GM19438 (cell line): ENCODE measurements at regions not wholly inside any gene's neighbourhood (a gene's known extent, or its start where the extent isn't known, plus 50 kb on each side); places are given as distances from the start of the nearest gene placed in this dataset.
"Not testable (repeated sequence)": the region's sequence is repeated elsewhere in the genome, so short reads cannot be mapped to it uniquely, and the experiment has no call there.

Experiments used
- ATAC-seq: cut with Tn5 transposase; IDR thresholded peaks from one replicate; pipeline ENCODE4 v1.9.1; 2021; ENCODE audit warnings: low read depth; ENCODE audit not compliant: unreplicated experiment

DNA sequence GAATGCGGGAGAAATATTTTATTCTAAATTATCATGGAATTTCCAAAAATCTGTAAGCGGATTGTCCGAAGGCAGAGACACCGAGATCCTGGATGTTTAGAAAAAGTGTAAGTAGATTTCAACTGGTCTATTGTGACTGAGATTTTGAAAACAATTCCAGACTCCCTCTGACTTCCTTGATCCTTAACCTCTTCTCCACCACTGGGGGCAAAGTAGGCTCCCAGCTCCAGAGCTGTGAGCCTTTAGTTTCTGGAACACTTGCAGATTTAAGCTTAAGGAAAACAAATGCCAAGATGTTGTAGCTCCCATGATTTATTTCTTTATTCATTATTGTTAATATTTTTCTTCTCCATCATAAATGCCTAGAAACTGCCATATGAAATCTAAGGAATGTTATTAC, 1320.5 kb upstream of the SEL1L start:
- ATAC-seq: no peak

DNA sequence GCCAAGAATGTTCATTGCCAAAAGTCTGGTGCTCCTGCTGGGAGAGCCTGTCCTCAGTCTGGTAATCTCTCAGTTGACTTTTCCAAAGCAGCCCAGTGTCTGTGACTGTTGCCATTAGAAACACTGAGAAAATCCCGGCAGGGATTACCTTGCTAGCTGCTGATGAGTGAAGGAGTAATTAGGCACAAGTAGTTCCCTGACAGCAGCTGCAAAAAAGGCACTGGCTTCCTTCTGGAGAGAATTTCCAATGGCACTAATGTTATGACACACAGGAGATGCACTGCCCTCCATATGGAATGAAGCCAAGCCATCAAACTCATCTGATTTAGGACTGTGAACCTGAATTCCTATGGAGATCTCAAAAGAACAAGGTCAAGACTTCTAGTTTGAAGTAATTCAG, 1321.2 kb upstream of the SEL1L start:
- no peak for ATAC-seq

GRCh38 chr14:82855912-82856391, 1322.3 kb upstream of the SEL1L start:
- ATAC-seq: no peak

DNA sequence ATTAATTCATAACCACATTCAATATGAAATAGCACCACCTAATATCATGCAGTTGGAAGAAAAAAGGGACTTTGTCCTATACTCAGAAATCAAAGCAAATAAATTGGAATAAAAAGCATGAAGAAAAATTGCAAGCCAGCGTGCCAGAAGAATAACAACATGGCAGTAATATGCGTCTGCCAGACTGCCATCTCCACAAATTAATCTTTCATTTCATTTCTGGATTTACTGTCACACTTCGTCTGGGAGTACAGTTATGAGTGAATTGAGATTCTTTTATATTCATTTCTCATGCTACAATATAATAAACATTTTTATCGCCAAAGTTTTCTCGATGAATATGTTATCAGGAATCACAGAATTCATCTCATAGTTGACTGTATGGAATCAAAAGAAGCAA, 1327.7 kb upstream of the SEL1L start:
- ATAC-seq: no peak

DNA sequence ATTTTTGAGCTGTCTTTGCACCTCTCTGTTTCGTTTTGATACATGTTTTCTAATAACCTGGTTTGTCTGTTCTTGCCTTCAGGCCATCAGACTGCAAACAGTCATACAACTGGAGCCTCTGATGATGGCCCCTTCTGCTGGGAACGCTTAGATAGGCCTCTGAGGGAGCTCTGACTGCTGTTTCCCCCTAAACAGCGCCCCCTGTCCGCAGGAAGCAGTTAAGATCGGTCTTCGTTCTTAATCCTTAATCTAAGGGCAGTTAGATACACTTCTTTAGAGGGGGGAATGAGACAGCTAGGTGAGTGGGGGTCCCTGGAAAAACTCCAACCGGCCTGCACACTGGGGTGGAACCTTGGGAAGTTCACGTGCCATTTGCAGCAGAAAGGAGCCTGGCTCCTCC, 1338.8 kb upstream of the SEL1L start:
- no peak for ATAC-seq

- no peak for ATAC-seq
Measured at GRCh38 chr14:82878951-82879350, 1345.3 kb upstream of the SEL1L start.

- ATAC-seq: no peak
Measured at GRCh38 chr14:82879949-82880535, 1346.4 kb upstream of the SEL1L start.

DNA sequence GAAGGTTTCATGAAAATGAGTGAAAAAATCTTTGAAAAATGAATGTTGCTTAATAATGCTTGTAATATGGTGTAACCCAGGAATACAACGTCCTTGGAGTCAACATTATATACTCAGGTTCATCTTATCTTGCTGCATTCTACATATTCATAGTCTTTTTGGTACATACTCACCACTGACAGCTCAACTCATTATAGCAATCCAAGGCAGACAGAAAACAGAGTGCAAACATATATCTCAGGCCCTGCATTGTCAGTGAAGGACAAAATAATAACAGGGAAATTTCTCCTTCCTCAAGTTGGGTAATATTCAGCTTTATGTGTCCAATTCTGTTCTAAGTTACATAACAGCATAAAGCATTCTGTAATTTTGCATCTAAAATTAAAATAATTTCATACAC, 1353.0 kb upstream of the SEL1L start:
- ATAC-seq: no peak

GRCh38 chr14:82889701-82890100, 1356.0 kb upstream of the SEL1L start:
- no peak for ATAC-seq

- ATAC-seq: no peak
Measured at GRCh38 chr14:82896476-82896875, 1362.8 kb upstream of the SEL1L start.

- ATAC-seq: no peak
Measured at GRCh38 chr14:82897469-82898308, 1364.0 kb upstream of the SEL1L start.

- no peak for ATAC-seq
Measured at GRCh38 chr14:82905762-82906161, 1372.1 kb upstream of the SEL1L start.

- no peak for ATAC-seq
Measured at GRCh38 chr14:82911930-82912329, 1378.3 kb upstream of the SEL1L start.

DNA sequence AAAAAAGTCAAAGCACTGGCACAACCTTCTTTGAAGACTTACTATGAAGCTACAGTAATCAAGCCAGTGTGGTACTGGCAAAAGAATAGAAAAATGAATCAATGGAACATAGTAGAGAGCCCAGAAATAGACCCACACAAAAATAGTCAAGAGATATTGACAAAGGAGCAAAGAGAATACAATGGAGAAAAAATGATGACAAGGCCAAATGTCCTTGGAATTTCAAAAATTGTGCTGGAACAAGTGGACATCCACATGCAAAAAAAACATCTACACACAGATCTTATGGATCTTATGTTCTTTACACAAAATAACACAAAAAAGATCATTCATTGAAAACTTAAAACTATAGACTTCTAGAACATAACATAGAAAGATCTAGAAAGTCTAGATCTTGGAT, 1379.7 kb upstream of the SEL1L start:
- ATAC-seq: no peak

GRCh38 chr14:82915381-82915780, 1381.7 kb upstream of the SEL1L start:
- ATAC-seq: no peak

- ATAC-seq: no peak
Measured at GRCh38 chr14:82935691-82936090, 1402.0 kb upstream of the SEL1L start.

DNA sequence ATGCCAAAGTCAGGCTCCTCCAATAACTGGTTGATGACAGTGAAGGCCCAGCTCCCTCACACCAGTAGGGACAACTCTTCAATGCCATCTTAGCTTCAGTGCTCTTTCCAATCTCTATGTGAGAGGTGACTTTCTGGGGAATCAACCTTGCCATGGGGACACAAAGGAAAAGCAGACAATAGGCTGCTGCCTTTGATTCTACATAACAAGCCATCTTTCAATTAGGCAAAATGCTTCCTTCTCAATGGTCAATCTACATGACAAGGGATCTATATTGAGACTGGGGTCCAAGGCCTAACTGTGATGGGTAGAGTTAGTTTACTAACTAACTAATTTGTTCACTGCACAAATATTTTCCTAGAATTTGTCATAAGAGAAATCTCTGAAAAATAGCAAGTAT, 1417.5 kb upstream of the SEL1L start:
- ATAC-seq: no peak

DNA sequence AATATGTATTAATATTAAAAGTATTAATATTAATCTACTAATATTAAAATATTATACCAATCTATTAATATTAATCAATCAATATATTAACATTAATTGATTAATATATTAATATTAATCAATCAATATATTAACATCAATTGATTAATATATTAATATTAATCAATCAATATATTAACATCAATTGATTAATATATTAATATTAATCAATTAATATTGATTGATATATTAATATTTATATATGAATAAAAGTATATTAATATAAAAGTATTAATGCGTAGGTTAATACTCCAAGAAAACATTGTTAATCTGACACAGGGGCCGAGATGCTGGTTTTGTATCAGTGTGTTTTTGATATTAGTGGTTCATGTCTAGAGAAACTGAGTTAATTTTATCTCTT, 1430.1 kb upstream of the SEL1L start:
- ATAC-seq: no peak

DNA sequence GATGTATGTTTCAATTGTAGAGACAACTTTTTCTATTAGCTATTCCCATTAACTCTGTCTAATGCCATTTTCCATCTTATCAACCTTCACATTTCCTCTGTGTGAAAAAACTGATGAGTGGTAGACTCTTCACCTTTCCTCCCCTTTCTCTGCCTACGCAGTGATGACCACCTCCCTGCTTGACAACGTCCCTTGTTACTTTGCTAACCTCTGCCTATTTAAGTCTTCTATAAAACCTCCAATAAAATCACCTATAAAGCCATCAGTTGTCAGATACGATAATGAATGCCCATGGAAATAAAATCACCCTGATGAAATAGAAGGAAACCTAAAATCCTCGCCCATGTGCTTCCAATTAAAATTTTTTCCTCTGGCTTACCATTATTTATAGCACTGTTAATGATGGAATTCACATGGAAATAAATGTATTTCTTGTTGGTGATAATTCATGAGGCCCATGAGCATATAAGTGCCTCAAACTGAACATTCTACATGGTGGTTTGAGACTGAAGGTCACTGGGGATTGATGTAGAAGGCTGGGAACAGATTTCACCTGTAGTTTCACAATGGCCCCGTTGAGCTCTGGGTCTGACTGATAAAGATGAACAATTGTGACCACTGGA, 1454.0 kb upstream of the SEL1L start:
- ATAC-seq: no peak

GRCh38 chr14:82994547-82994946, 1460.9 kb upstream of the SEL1L start:
- not testable (repeated sequence) for ATAC-seq

- ATAC-seq: no peak
Measured at GRCh38 chr14:82999802-83000201, 1466.1 kb upstream of the SEL1L start.
